Karpas-422 (cell line): ENCODE measurements at regions not wholly inside any gene's neighbourhood (a gene's known extent, or its start where the extent isn't known, plus 50 kb on each side); places are given as distances from the start of the nearest gene placed in this dataset.

ENCODE experiments used
- DNase-seq: peaks from one replicate; pipeline ENCODE4 v3.0.0-alpha.2; 2015
- H2AFZ ChIP-seq: fragments of 200-600 bp; sonication (generic); 2 replicates; pipeline ENCODE4 v1.6.1; 2014; ENCODE audit warnings: antibody characterized with exemption, low read length, mixed read lengths
- H3K27ac ChIP-seq: fragments of 200-600 bp; sonication (generic); 2 replicates; pipeline ENCODE4 v1.5.1; 2014; ENCODE audit warnings: mild to moderate bottlenecking, low read length, moderate library complexity
- H3K27me3 ChIP-seq: fragments of 200-600 bp; sonication (generic); 2 replicates; pipeline ENCODE4 v1.6.1; 2014; ENCODE audit warnings: low read length, mixed read lengths
- H3K36me3 ChIP-seq: fragments of 200-600 bp; sonication (generic); 2 replicates; pipeline ENCODE4 v1.6.1; 2014; ENCODE audit warnings: low read length, mixed read lengths; ENCODE audit not compliant: insufficient read depth
- H3K4me1 ChIP-seq: fragments of 200-600 bp; sonication (generic); 2 replicates; pipeline ENCODE4 v1.6.1; 2014; ENCODE audit warnings: mild to moderate bottlenecking, low read length, mixed read lengths
- H3K4me2 ChIP-seq: fragments of 200-600 bp; sonication (generic); 2 replicates; pipeline ENCODE4 v1.6.1; 2014; ENCODE audit warnings: low read length, low read depth, mild to moderate bottlenecking; ENCODE audit not compliant: poor library complexity, severe bottlenecking
- H3K4me3 ChIP-seq: fragments of 200-600 bp; sonication (generic); 2 replicates; pipeline ENCODE4 v1.5.1; 2014; ENCODE audit warnings: mild to moderate bottlenecking, antibody characterized with exemption, low read length, mixed read lengths
- H3K79me2 ChIP-seq: fragments of 200-600 bp; sonication (generic); 2 replicates; pipeline ENCODE4 v1.6.1; 2014; ENCODE audit warnings: mild to moderate bottlenecking, low read length, mixed read lengths
- H3K9ac ChIP-seq: fragments of 200-600 bp; sonication (generic); 2 replicates; pipeline ENCODE4 v1.6.0; 2014; ENCODE audit warnings: low read length
- H3K9me2 ChIP-seq: fragments of 200-600 bp; sonication (generic), shearing (Covaris generic); replicated peaks from 2 replicates; pipeline ENCODE4 v1.6.0; 2014; ENCODE audit warnings: mild to moderate bottlenecking, low read length, moderate library complexity; ENCODE audit not compliant: insufficient read depth
- H3K9me3 ChIP-seq: fragments of 300-700, 200-600 bp; sonication (generic); 2 replicates; pipeline ENCODE4 v1.6.1; 2014; ENCODE audit warnings: low read length, mixed read lengths
- H4K20me1 ChIP-seq: fragments of 200-600 bp; sonication (generic); 2 replicates; pipeline ENCODE4 v1.6.1; 2014; ENCODE audit warnings: mild to moderate bottlenecking, antibody characterized with exemption, low read length, low read depth; ENCODE audit not compliant: insufficient read depth

- no peaks in the 10 kb centered on the region for H4K20me1 ChIP-seq
- DNase-seq: no peak
- no peaks in the 10 kb centered on the region for H3K9me3 ChIP-seq
- H3K36me3 ChIP-seq: no peaks in the 10 kb centered on the region
- H3K27ac ChIP-seq: no peak overlapping the region
- no peaks in the 10 kb centered on the region for H3K79me2 ChIP-seq
- H3K4me2 ChIP-seq: no peak overlapping the region
- H3K27me3 ChIP-seq: no peaks in the 10 kb centered on the region
- no peak overlapping the region for H3K4me3 ChIP-seq
- H3K9me2 ChIP-seq: no peaks in the 10 kb centered on the region
- no peak overlapping the region for H3K9ac ChIP-seq
- no peaks in the 10 kb centered on the region for H3K4me1 ChIP-seq
- H2AFZ ChIP-seq: no peak overlapping the region
Measured at GRCh38 chr7:46411236-46411635, 490.2 kb upstream of the IGFBP3 start.

GRCh38 chr7:46407125-46407524, 486.1 kb upstream of the IGFBP3 start:
- Histone ChIP-seq H3K4me1 (no peaks in the 10 kb centered on the region), H3K79me2 (no peaks in the 10 kb centered on the region), H3K27ac (no peak overlapping the region), H3K9me2 (no peaks in the 10 kb centered on the region), H3K36me3 (no peaks in the 10 kb centered on the region), H3K9ac (no peak overlapping the region), H3K4me3 (no peak overlapping the region), H4K20me1 (no peaks in the 10 kb centered on the region), H2AFZ (no peak overlapping the region), H3K27me3 (no peaks in the 10 kb centered on the region), H3K9me3 (no peaks in the 10 kb centered on the region), H3K4me2 (no peak overlapping the region)
- DNase-seq: no peak

- Histone ChIP-seq H3K27me3 (no peaks in the 10 kb centered on the region), H4K20me1 (no peaks in the 10 kb centered on the region), H3K27ac (no peak overlapping the region), H3K4me3 (no peak overlapping the region), H3K4me1 (no peaks in the 10 kb centered on the region), H3K9ac (no peak overlapping the region), H3K36me3 (no peaks in the 10 kb centered on the region), H3K9me3 (no peaks in the 10 kb centered on the region), H3K9me2 (no peaks in the 10 kb centered on the region), H3K4me2 (no peak overlapping the region), H3K79me2 (no peaks in the 10 kb centered on the region), H2AFZ (no peak overlapping the region)
- no peak for DNase-seq
Measured at GRCh38 chr7:46397591-46397990, 476.5 kb upstream of the IGFBP3 start.

- no peak overlapping the region for H2AFZ ChIP-seq
- H3K9me3 ChIP-seq: no peaks in the 10 kb centered on the region
- H3K4me1 ChIP-seq: no peaks in the 10 kb centered on the region
- no peak for DNase-seq
- H3K36me3 ChIP-seq: no peaks in the 10 kb centered on the region
- no peaks in the 10 kb centered on the region for H3K27me3 ChIP-seq
- no peak overlapping the region for H3K9ac ChIP-seq
- no peak overlapping the region for H3K27ac ChIP-seq
- no peaks in the 10 kb centered on the region for H4K20me1 ChIP-seq
- no peak overlapping the region for H3K4me3 ChIP-seq
- no peak overlapping the region for H3K4me2 ChIP-seq
- H3K9me2 ChIP-seq: no peaks in the 10 kb centered on the region
- H3K79me2 ChIP-seq: no peaks in the 10 kb centered on the region
Measured at GRCh38 chr7:46396481-46396880, 475.4 kb upstream of the IGFBP3 start.

GRCh38 chr7:46393142-46393541, 472.1 kb upstream of the IGFBP3 start:
- Histone ChIP-seq H3K4me1 (no peaks in the 10 kb centered on the region), H3K9me2 (no peaks in the 10 kb centered on the region), H3K9ac (no peak overlapping the region), H3K9me3 (no peaks in the 10 kb centered on the region), H3K4me3 (no peak overlapping the region), H3K27me3 (no peaks in the 10 kb centered on the region; the same call in 1 of the 2 replicates), H3K27ac (no peak overlapping the region), H2AFZ (no peak overlapping the region), H3K36me3 (no peaks in the 10 kb centered on the region), H3K79me2 (no peaks in the 10 kb centered on the region), H3K4me2 (no peak overlapping the region), H4K20me1 (no peaks in the 10 kb centered on the region)
- DNase-seq: no peak

- DNase-seq: no peak
- Histone ChIP-seq H3K4me3 (no peak overlapping the region), H3K27ac (no peak overlapping the region), H3K9ac (no peak overlapping the region), H4K20me1 (no peaks in the 10 kb centered on the region), H3K79me2 (no peaks in the 10 kb centered on the region), H3K36me3 (no peaks in the 10 kb centered on the region), H3K9me2 (no peaks in the 10 kb centered on the region), H3K9me3 (no peaks in the 10 kb centered on the region), H3K27me3 (no peaks in the 10 kb centered on the region; the same call in 1 of the 2 replicates), H3K4me2 (no peak overlapping the region), H2AFZ (no peak overlapping the region), H3K4me1 (no peaks in the 10 kb centered on the region)
Measured at GRCh38 chr7:46391231-46392201, 470.4 kb upstream of the IGFBP3 start.

- Histone ChIP-seq H3K9me3 (no peaks in the 10 kb centered on the region), H3K4me2 (no peak overlapping the region), H3K4me1 (no peaks in the 10 kb centered on the region), H2AFZ (no peak overlapping the region), H3K79me2 (no peaks in the 10 kb centered on the region), H3K27ac (no peak overlapping the region), H3K9ac (no peak overlapping the region), H3K27me3 (no peaks in the 10 kb centered on the region; the same call in 1 of the 2 replicates), H3K36me3 (no peaks in the 10 kb centered on the region), H3K9me2 (no peaks in the 10 kb centered on the region), H3K4me3 (no peak overlapping the region), H4K20me1 (no peaks in the 10 kb centered on the region)
- DNase-seq: no peak
Measured at GRCh38 chr7:46390042-46390441, 469.0 kb upstream of the IGFBP3 start.

GRCh38 chr7:46389146-46389545, 468.1 kb upstream of the IGFBP3 start:
- no peak for DNase-seq
- Histone ChIP-seq H3K27ac (no peak overlapping the region), H3K79me2 (no peaks in the 10 kb centered on the region), H3K27me3 (no peaks in the 10 kb centered on the region; the same call in 1 of the 2 replicates), H3K4me3 (no peak overlapping the region), H3K36me3 (no peaks in the 10 kb centered on the region), H3K9me3 (no peaks in the 10 kb centered on the region), H3K9me2 (no peaks in the 10 kb centered on the region), H3K9ac (no peak overlapping the region), H4K20me1 (no peaks in the 10 kb centered on the region), H2AFZ (no peak overlapping the region), H3K4me1 (no peaks in the 10 kb centered on the region), H3K4me2 (no peak overlapping the region)
